Pancreas (tissue), 10 donors: ENCODE measurements at regions not wholly inside any gene's neighbourhood (a gene's known extent, or its start where the extent isn't known, plus 50 kb on each side); places are given as distances from the start of the nearest gene placed in this dataset.

Source experiments
- ATAC-seq, 4 donors: fragments of 200-7000 bp; cut with Tn5 transposase; one replicate each; pipeline versions ENCODE4 v1.8.0 to v1.9.1; 2020; ENCODE audit warnings: mild to moderate bottlenecking in 4 of 4, moderate library complexity in 4 of 4
- DNase-seq, 6 donors: peaks; one replicate each; pipeline ENCODE4 v3.0.0-alpha.2; 2020
- FAIRE-seq: peaks from 2 replicates; lab custom pipeline; 2012; peaks lifted over from hg19 to GRCh38; lab: Jason Lieb, UNC
- H3K27ac ChIP-seq, 4 donors: fragments of 200-600 bp; sonication (generic); 1 replicate in 3 of 4; 2 replicates in 1 of 4; pipeline versions ENCODE4 v1.5.0 to v1.8.0; 2020
- H3K27me3 ChIP-seq, 4 donors: fragments of 200-600 bp; one replicate each; pipeline ENCODE4 v1.8.0; 2021
- H3K36me3 ChIP-seq, 3 donors: fragments of 200-600 bp; sonication (generic) in 1 of 3; one replicate each; pipeline versions ENCODE4 v1.5.0 to v1.8.0; 2020 to 2021
- H3K4me1 ChIP-seq, 3 donors: fragments of 200-600 bp; one replicate each; pipeline ENCODE4 v1.8.0; 2021
- H3K4me3 ChIP-seq, 4 donors: fragments of 200-600 bp; sonication (generic) in 2 of 4; one replicate each; pipeline versions ENCODE4 v1.5.0 to v1.8.0; 2020 to 2021
- H3K9me3 ChIP-seq, 4 donors: fragments of 200-600 bp; one replicate each; pipeline ENCODE4 v1.8.0; 2021
- WGBS, 2 donors: extraction: QIAGEN DNeasy Blood & Tissue Kit; methylation state at CpG; one replicate each; pipeline ENCODE4 v1.1.7; 2013; 5-methylcytosine and 5-hydroxymethylcytosine counted together
- intact Hi-C, 3 donors: fragments of 100-400 bp; cut with DNase I; formaldehyde crosslinking; loops; one replicate each; pipeline versions ENCODE4 v1.11.1 to v1.14.2; 2022
- TF ChIP-seq, protein P1 (sequence below), 4 donors: fragments of 200-600 bp; sonication (generic) in 3 of 4; IDR thresholded peaks; one replicate each; pipeline versions ENCODE4 v1.5.0 to v1.8.0; 2021; ENCODE audit warnings: antibody characterized with exemption in 4 of 4
- donor health status: healthy with polysubstance abuse.
- donor health status: DM: no; HTN: no; CAD: no; lungs with moderate emphysema.
- donor health status: DM: no; HTN: no; CAD: no.
- donor health status: control.
- donor health status: control.
- donor health status: Bipolar disorder and iron deficiency.
- donor health status: DM: yes; HTN: yes; CAD: no.
- donor health status: DM: no; HTN: no; CAD: no.
- donor health status: DM: no; HTN: no; CAD: no.
- donor health status: DM: yes; HTN: yes; CAD: no.

DNA sequence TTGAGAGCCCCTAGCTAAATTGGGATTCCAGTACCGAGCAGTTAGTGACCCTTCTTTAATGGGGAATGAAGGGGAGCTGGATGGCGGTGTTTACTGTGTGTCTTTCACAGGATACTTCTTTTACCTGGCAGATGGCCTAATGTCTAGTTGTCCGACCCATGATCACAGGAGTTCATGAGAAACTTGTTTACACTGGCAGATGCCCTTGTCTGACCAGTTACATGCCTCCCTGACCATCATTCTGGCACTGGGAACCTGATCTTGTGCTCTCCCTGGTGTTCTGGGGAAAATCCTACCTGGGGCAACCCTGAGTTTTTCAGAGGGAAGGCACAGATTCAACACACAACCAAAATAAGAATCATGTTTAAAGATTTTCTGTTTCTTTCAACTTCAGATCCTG, 120.1 kb upstream of the SLC13A1 start:
- Histone ChIP-seq H3K4me1 (no peaks in the 10 kb centered on the region), H3K36me3 (no peaks in the 10 kb centered on the region), H3K9me3 (no peaks in the 10 kb centered on the region), H3K27me3 (no peaks in the 10 kb centered on the region), H3K4me3 (no peak overlapping the region), H3K27ac (no peak overlapping the region)
- intact Hi-C loops: no loop called here
- whole genome bisulfite sequencing, 2 donors: 76 to 77% methylated on average over 3 of the region's 3 CpGs
- FAIRE-seq (no peak), DNase-seq (no peak), ATAC-seq (no peak)
- TF ChIP-seq, protein P1, sequence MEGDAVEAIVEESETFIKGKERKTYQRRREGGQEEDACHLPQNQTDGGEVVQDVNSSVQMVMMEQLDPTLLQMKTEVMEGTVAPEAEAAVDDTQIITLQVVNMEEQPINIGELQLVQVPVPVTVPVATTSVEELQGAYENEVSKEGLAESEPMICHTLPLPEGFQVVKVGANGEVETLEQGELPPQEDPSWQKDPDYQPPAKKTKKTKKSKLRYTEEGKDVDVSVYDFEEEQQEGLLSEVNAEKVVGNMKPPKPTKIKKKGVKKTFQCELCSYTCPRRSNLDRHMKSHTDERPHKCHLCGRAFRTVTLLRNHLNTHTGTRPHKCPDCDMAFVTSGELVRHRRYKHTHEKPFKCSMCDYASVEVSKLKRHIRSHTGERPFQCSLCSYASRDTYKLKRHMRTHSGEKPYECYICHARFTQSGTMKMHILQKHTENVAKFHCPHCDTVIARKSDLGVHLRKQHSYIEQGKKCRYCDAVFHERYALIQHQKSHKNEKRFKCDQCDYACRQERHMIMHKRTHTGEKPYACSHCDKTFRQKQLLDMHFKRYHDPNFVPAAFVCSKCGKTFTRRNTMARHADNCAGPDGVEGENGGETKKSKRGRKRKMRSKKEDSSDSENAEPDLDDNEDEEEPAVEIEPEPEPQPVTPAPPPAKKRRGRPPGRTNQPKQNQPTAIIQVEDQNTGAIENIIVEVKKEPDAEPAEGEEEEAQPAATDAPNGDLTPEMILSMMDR (IDR thresholded peaks at IDR 0.05): no peak

DNA sequence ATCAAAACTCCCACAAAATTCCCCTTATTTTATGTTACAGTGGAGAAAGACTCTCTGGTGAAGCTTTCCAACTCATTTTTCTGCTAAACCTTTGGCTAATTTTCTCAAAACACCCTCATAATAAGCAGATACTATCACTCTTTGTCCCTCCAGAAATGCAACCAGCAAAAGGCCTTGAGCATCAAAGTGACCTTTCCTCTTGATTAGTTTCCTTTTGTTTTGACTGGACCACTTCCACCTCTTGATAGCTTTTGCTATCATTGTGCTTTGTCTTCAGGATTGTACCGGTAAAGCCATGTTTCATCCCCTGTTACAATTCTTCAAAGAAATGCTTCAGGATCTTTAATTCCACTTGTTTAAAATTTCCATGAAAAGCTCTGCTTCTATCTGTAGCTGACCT, 115.1 kb upstream of the SLC13A1 start:
- H3K36me3 ChIP-seq: no peaks in the 10 kb centered on the region
- DNase-seq (no peak), ATAC-seq (no peak), FAIRE-seq (no peak)
- TF ChIP-seq, protein P1 (IDR thresholded peaks at IDR 0.05): no peak
- no peaks in the 10 kb centered on the region for H3K4me1 ChIP-seq
- H3K27ac ChIP-seq: no peak overlapping the region
- H3K4me3 ChIP-seq: no peak overlapping the region
- no peaks in the 10 kb centered on the region for H3K9me3 ChIP-seq
- WGBS, 2 donors: 25 to 73% methylated on average over 1 of the region's 1 CpG
- H3K27me3 ChIP-seq: peaks cover 0 to 4% (median 0%) of the 10 kb centered on the region in 4 donors
- intact Hi-C loops: no loop called here

DNA sequence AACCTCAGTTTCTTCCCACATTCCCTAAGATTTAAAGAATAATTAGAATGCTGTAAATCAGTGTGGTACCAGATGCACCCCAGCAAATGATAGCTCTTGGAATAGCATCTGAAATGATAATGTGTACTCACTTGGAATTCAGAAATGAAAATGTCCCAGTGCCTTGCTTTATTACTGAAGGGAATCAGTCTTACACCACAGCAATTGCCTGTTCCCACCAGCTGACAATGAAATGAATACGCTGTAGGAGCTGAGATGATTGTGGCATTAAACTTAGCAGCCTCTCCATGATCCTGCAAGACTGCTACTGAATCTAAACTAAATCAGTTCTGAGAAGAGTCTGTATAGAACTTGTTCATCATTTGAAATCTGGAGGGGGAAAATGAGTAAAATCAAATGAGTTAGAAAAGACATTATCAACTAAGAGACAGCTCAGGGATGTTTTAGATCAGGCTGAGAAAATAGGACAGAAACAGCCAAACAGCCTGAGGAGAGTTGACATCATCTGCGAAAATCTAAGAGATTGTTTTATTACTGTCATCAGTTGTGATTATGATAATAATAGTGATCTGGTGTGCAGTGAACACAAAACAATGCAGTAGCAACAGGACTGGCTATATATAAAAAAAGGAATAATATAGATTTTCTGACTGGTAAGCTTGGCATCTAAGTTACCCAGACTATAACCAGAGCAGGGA, 108.6 kb upstream of the SLC13A1 start:
- intact Hi-C loops: no loop called here

DNA sequence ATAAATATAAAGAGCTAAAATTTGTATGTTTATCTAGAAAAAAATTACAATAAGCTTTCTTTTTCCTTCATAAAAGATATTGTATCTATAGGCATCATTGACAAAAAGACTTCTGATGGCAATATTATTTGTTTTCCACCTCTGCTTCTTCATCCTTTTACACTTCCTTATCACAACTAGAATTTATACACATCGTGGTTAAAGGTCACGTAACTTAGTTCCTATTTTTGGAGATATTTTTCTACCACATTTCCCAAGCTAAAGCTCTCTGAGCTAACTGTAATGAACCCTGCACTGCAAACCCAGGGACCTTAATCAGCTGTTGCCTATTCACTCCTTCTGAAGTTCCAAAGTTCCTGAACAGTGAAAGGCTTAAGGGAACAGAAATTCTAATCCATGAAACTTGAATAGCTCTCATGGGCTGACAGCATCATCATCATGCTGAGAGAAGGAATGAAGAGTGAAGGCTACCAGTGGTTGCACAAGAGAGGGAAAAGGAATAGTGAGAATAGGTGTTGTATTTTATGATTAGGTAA, 106.1 kb upstream of the SLC13A1 start:
- no peak overlapping the region for H3K27ac ChIP-seq
- no peaks in the 10 kb centered on the region for H3K9me3 ChIP-seq
- H3K4me1 ChIP-seq: no peaks in the 10 kb centered on the region
- H3K4me3 ChIP-seq: no peak overlapping the region
- no peaks in the 10 kb centered on the region for H3K27me3 ChIP-seq
- 59 to 65% methylated on average over 2 of the region's 2 CpGs for WGBS, 2 donors
- H3K36me3 ChIP-seq: no peaks in the 10 kb centered on the region
- DNase-seq (no peak), ATAC-seq (no peak), FAIRE-seq (no peak)
- intact Hi-C loops: no loop called here
- TF ChIP-seq, protein P1 (IDR thresholded peaks at IDR 0.05): no peak

More for the DNA sequence above, 108.6 kb upstream of the SLC13A1 start:
- TF ChIP-seq, protein P1 (IDR thresholded peaks at IDR 0.05): no peak
- Histone ChIP-seq H3K4me3 (no peak overlapping the region), H3K27me3 (peaks cover 0 to 4% (median 0%) of the 10 kb centered on the region in 4 donors), H3K27ac (no peak overlapping the region), H3K4me1 (no peaks in the 10 kb centered on the region), H3K9me3 (no peaks in the 10 kb centered on the region), H3K36me3 (no peaks in the 10 kb centered on the region)
- FAIRE-seq: no peak
- 85% methylated on average over 2 of the region's 2 CpGs for WGBS, 2 donors
- no peak for DNase-seq
- no peak for ATAC-seq

DNA sequence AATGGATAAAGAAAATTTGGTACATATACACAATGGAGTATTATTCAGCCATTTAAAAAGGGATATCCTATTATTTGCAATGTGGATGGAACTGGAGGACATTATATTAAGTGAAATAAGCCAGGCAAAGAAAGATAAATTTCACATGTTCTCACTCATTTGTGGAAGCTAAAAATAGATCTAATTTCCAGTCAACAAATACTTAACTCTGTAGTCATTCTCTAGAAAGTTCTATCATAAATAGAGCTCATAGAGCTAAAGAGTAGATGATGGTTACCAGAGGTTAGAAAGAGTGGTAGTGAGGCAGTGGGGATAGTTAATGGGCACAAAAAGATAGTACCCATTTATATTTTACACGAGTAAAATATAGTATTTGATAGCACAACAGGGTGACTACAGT, 104.2 kb upstream of the SLC13A1 start:
- Histone ChIP-seq H3K9me3 (no peaks in the 10 kb centered on the region), H3K27me3 (no peaks in the 10 kb centered on the region), H3K4me1 (no peaks in the 10 kb centered on the region), H3K27ac (no peak overlapping the region), H3K36me3 (no peaks in the 10 kb centered on the region), H3K4me3 (no peak overlapping the region)
- TF ChIP-seq, protein P1 (IDR thresholded peaks at IDR 0.05): no peak
- FAIRE-seq: no peak
- WGBS, 2 donors: 52% methylated on average over 1 of the region's 1 CpG
- intact Hi-C loops: no loop called here
- no peak for ATAC-seq
- no peak for DNase-seq
